ENCODE measurements at regions not wholly inside any gene's neighbourhood (a gene's known extent, or its start where the extent isn't known, plus 50 kb on each side); places are given as distances from the start of the nearest gene placed in this dataset.
A peak's percentile ranks its signal among the peaks of the same experiment; 100 is the strongest.

DNA sequence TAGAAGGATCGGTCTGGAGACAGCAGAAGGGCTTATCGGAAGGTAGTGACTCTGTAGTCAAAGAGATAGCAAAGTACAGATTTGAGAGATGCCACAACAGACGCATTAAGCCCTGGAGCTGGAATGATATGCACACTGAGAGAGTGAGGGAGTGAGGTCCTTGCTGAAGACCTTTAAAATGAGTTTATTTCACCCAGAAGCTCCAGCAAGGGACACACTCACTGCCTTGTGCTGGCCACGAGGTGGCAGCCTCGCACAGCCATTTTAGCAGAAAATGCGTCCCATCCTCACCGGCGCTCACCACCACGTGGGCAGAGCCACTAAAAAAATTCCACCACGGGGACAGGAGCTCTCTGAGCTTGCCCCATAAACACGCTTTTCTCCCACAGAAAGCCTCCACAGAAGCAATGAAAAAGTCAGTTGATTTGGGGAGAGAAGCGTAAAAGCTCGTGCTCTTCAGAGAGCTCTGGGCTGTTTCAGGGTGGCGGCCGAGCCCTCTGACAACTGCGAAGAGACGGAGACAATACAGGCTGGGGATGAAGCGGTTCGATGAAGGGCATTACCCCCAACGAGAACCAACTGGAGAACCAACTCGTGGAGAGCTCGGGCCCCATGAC is 163.0 kb upstream of the KLF14 start:
- Histone ChIP-seq H2BK12ac (ENCODE audit: low read length) (no peak overlapping the region), H3K4me2 (ENCODE audit: low read length) (no peak overlapping the region), H2BK120ac (ENCODE audit: insufficient read depth, low read length, poor library complexity) (no peak overlapping the region), H3K4me1 (ENCODE audit: control insufficient read depth in 1 of 2, insufficient read depth in 2 of 2, low read length in 2 of 2) (peaks cover 2 to 4% of the 10 kb centered on the region in 2 experiments), H4K12ac (ENCODE audit: low read depth, low read length) (no peak overlapping the region), H3K9ac (ENCODE audit: low read length) (no peak overlapping the region), H3K4me3 (ENCODE audit: low read depth, low read length) (no peak overlapping the region), H4K91ac (ENCODE audit: low read depth, low read length) (no peak overlapping the region), H2AFZ (ENCODE audit: insufficient read depth, low read length, poor library complexity) (peak overlapping the region; percentile 32), H3K27ac (ENCODE audit: low read depth, low read length) (no peak overlapping the region), H3K36me3 (ENCODE audit: control insufficient read depth in 1 of 2, insufficient read depth in 2 of 2, low read length in 2 of 2) (no peaks in the 10 kb centered on the region), H2BK5ac (ENCODE audit: low read depth, low read length, poor library complexity) (no peak overlapping the region), H3K79me2 (ENCODE audit: control insufficient read depth, insufficient read depth, low read length, poor library complexity) (no peaks in the 10 kb centered on the region), H3K27me3 (ENCODE audit: insufficient read depth, low read length) (no peaks in the 10 kb centered on the region), H3K23ac (ENCODE audit: low read length) (no peak overlapping the region), H2AK5ac (ENCODE audit: low read length) (peak overlapping the region; percentile 33), H3K18ac (ENCODE audit: low read length) (no peak overlapping the region), H3K4ac (ENCODE audit: low read depth, low read length) (no peak overlapping the region), H3K14ac (ENCODE audit: low read length) (no peak overlapping the region), H3K9me3 (ENCODE audit: insufficient read depth, low read depth, low read length) (no peaks in the 10 kb centered on the region), H4K8ac (ENCODE audit: low read depth, low read length) (peak overlapping the region; percentile 24), H3K79me1 (ENCODE audit: low read length) (peaks cover 2% of the 10 kb centered on the region)
- DNase-seq: peak; percentile 73 to 86
- WGBS (ENCODE audit: extremely low coverage, insufficient coverage, insufficient read length): no CpG with 5 or more reads among the region's 22 CpGs

DNA sequence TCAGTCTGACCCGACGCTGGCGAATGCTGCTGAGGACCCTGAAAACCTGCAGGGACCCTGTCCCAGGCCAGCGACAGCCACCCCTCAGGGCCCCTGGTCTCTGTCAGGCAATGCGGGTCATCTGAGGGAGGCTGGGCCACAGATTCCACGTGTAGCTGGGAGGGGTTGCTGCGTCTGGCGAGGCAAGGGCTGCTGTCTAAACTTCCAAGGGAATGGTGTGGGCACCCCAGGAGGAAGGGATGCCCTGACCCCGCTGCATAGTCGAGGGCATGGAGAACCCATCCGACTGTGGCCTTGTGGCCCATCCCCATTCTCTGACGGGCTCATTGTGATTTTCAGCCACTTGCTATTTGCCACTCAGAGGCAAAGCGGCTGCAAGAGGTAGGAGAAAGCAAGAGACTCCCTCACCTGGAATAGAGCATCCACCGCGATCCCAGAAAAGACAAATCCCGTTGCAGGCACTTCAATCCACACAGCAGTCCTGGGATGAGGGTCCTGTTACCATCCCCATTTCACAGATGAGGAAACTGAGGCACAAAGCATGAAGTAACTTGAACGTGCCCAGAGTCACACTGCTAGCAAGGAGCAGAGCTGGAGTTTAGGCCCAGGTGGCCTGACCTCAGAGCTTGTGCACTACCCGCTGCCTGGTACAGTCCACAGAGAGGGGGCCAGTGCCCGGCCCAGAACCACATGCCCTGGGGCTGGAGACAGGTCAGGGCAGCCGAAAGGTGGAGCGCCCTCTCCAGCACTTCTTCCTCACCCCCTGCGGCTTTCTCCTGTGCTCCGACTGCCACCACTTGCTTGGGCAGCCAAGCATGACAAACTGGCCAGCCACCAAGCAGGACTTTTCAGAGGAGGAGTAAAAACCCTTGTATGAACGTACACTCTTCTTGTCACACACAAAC is 163.8 kb upstream of the KLF14 start:
- H3K9ac ChIP-seq (ENCODE audit: low read length): no peak overlapping the region
- H2BK120ac ChIP-seq (ENCODE audit: insufficient read depth, low read length, poor library complexity): no peak overlapping the region
- no peak overlapping the region for H3K14ac ChIP-seq (ENCODE audit: low read length)
- H4K12ac ChIP-seq (ENCODE audit: low read depth, low read length): no peak overlapping the region
- H4K91ac ChIP-seq (ENCODE audit: low read depth, low read length): no peak overlapping the region
- H2AFZ ChIP-seq (ENCODE audit: insufficient read depth, low read length, poor library complexity): no peak overlapping the region
- H3K4me3 ChIP-seq (ENCODE audit: low read depth, low read length): no peak overlapping the region
- H3K79me2 ChIP-seq (ENCODE audit: control insufficient read depth, insufficient read depth, low read length, poor library complexity): no peaks in the 10 kb centered on the region
- H2BK5ac ChIP-seq (ENCODE audit: low read depth, low read length, poor library complexity): no peak overlapping the region
- H3K79me1 ChIP-seq (ENCODE audit: low read length): peaks cover 2% of the 10 kb centered on the region
- H2BK12ac ChIP-seq (ENCODE audit: low read length): no peak overlapping the region
- no peak overlapping the region for H2AK5ac ChIP-seq (ENCODE audit: low read length)
- H3K27ac ChIP-seq (ENCODE audit: low read depth, low read length): no peak overlapping the region
- H3K27me3 ChIP-seq (ENCODE audit: insufficient read depth, low read length): no peaks in the 10 kb centered on the region
- peaks cover 2 to 4% of the 10 kb centered on the region in 2 experiments for H3K4me1 ChIP-seq (ENCODE audit: control insufficient read depth in 1 of 2, insufficient read depth in 2 of 2, low read length in 2 of 2)
- no peak overlapping the region for H3K18ac ChIP-seq (ENCODE audit: low read length)
- H3K9me3 ChIP-seq (ENCODE audit: insufficient read depth, low read depth, low read length): no peaks in the 10 kb centered on the region
- H4K8ac ChIP-seq (ENCODE audit: low read depth, low read length): no peak overlapping the region
- H3K4me2 ChIP-seq (ENCODE audit: low read length): no peak overlapping the region
- no peaks in the 10 kb centered on the region for H3K36me3 ChIP-seq (ENCODE audit: control insufficient read depth in 1 of 2, insufficient read depth in 2 of 2, low read length in 2 of 2)
- no peak overlapping the region for H3K23ac ChIP-seq (ENCODE audit: low read length)
- DNase-seq: peak in 1 of 2 donors; percentile 48
- no peak overlapping the region for H3K4ac ChIP-seq (ENCODE audit: low read depth, low read length)
- no CpG with 5 or more reads among the region's 24 CpGs for WGBS (ENCODE audit: extremely low coverage, insufficient coverage, insufficient read length)

- H3K79me1 ChIP-seq (ENCODE audit: low read length): peaks cover 2% of the 10 kb centered on the region
- H4K91ac ChIP-seq (ENCODE audit: low read depth, low read length): no peak overlapping the region
- H2AFZ ChIP-seq (ENCODE audit: insufficient read depth, low read length, poor library complexity): no peak overlapping the region
- no peak overlapping the region for H3K14ac ChIP-seq (ENCODE audit: low read length)
- H3K36me3 ChIP-seq (ENCODE audit: control insufficient read depth in 1 of 2, insufficient read depth in 2 of 2, low read length in 2 of 2): no peaks in the 10 kb centered on the region
- no peak overlapping the region for H4K12ac ChIP-seq (ENCODE audit: low read depth, low read length)
- no peak overlapping the region for H3K27ac ChIP-seq (ENCODE audit: low read depth, low read length)
- H4K8ac ChIP-seq (ENCODE audit: low read depth, low read length): no peak overlapping the region
- H2BK12ac ChIP-seq (ENCODE audit: low read length): no peak overlapping the region
- H2AK5ac ChIP-seq (ENCODE audit: low read length): no peak overlapping the region
- no peak overlapping the region for H3K4ac ChIP-seq (ENCODE audit: low read depth, low read length)
- no CpG with 5 or more reads among the region's 11 CpGs for WGBS (ENCODE audit: extremely low coverage, insufficient coverage, insufficient read length)
- no peaks in the 10 kb centered on the region for H3K79me2 ChIP-seq (ENCODE audit: control insufficient read depth, insufficient read depth, low read length, poor library complexity)
- no peak overlapping the region for H3K18ac ChIP-seq (ENCODE audit: low read length)
- no peak overlapping the region for H3K9ac ChIP-seq (ENCODE audit: low read length)
- no peak overlapping the region for H3K4me2 ChIP-seq (ENCODE audit: low read length)
- H3K9me3 ChIP-seq (ENCODE audit: insufficient read depth, low read depth, low read length): no peaks in the 10 kb centered on the region
- H3K23ac ChIP-seq (ENCODE audit: low read length): no peak overlapping the region
- H3K27me3 ChIP-seq (ENCODE audit: insufficient read depth, low read length): no peaks in the 10 kb centered on the region
- H2BK120ac ChIP-seq (ENCODE audit: insufficient read depth, low read length, poor library complexity): no peak overlapping the region
- no peak for DNase-seq
- H3K4me1 ChIP-seq (ENCODE audit: control insufficient read depth in 1 of 2, insufficient read depth in 2 of 2, low read length in 2 of 2): peaks cover 4% of the 10 kb centered on the region in 2 experiments
- no peak overlapping the region for H3K4me3 ChIP-seq (ENCODE audit: low read depth, low read length)
- H2BK5ac ChIP-seq (ENCODE audit: low read depth, low read length, poor library complexity): no peak overlapping the region
These were observed 165.1 kb upstream of the KLF14 start for GRCh38 chr7:130899071-130899560.

GRCh38 chr7:130899638-130900401 is 165.8 kb upstream of the KLF14 start:
- H3K27me3 ChIP-seq (ENCODE audit: insufficient read depth, low read length): no peaks in the 10 kb centered on the region
- no peak overlapping the region for H3K14ac ChIP-seq (ENCODE audit: low read length)
- H3K18ac ChIP-seq (ENCODE audit: low read length): no peak overlapping the region
- H3K4ac ChIP-seq (ENCODE audit: low read depth, low read length): no peak overlapping the region
- no peak overlapping the region for H2BK5ac ChIP-seq (ENCODE audit: low read depth, low read length, poor library complexity)
- H3K9ac ChIP-seq (ENCODE audit: low read length): no peak overlapping the region
- H4K8ac ChIP-seq (ENCODE audit: low read depth, low read length): no peak overlapping the region
- no peak for DNase-seq
- H2BK12ac ChIP-seq (ENCODE audit: low read length): no peak overlapping the region
- no peak overlapping the region for H3K4me3 ChIP-seq (ENCODE audit: low read depth, low read length)
- peaks cover 2% of the 10 kb centered on the region for H3K79me1 ChIP-seq (ENCODE audit: low read length)
- WGBS (ENCODE audit: extremely low coverage, insufficient coverage, insufficient read length): no CpG with 5 or more reads among the region's 15 CpGs
- H3K23ac ChIP-seq (ENCODE audit: low read length): no peak overlapping the region
- H3K27ac ChIP-seq (ENCODE audit: low read depth, low read length): no peak overlapping the region
- H3K79me2 ChIP-seq (ENCODE audit: control insufficient read depth, insufficient read depth, low read length, poor library complexity): no peaks in the 10 kb centered on the region
- H2AFZ ChIP-seq (ENCODE audit: insufficient read depth, low read length, poor library complexity): no peak overlapping the region
- H3K36me3 ChIP-seq (ENCODE audit: control insufficient read depth in 1 of 2, insufficient read depth in 2 of 2, low read length in 2 of 2): no peaks in the 10 kb centered on the region
- peaks cover 6% of the 10 kb centered on the region in 2 experiments for H3K4me1 ChIP-seq (ENCODE audit: control insufficient read depth in 1 of 2, insufficient read depth in 2 of 2, low read length in 2 of 2)
- no peak overlapping the region for H2AK5ac ChIP-seq (ENCODE audit: low read length)
- H4K91ac ChIP-seq (ENCODE audit: low read depth, low read length): no peak overlapping the region
- no peak overlapping the region for H2BK120ac ChIP-seq (ENCODE audit: insufficient read depth, low read length, poor library complexity)
- no peak overlapping the region for H3K4me2 ChIP-seq (ENCODE audit: low read length)
- H3K9me3 ChIP-seq (ENCODE audit: insufficient read depth, low read depth, low read length): no peaks in the 10 kb centered on the region
- H4K12ac ChIP-seq (ENCODE audit: low read depth, low read length): no peak overlapping the region

Data from trophoblast cell (in vitro differentiated cells and primary cell).